ENCODE measurements at regions not wholly inside any gene's neighbourhood (a gene's known extent, or its start where the extent isn't known, plus 50 kb on each side); places are given as distances from the start of the nearest gene placed in this dataset.
"Not testable (repeated sequence)": the region's sequence is repeated elsewhere in the genome, so short reads cannot be mapped to it uniquely, and the experiment has no call there.

GRCh38 chr4:122973465-122973864 is 51.1 kb upstream of the NUDT6 start:
- no peak for DNase-seq

GRCh38 chr4:122976111-122976510 is 53.7 kb upstream of the NUDT6 start:
- no peak for DNase-seq

- DNase-seq: no peak
Observed at GRCh38 chr4:122977103-122977502, 54.7 kb upstream of the NUDT6 start.

GRCh38 chr4:122978109-122978508 is 55.7 kb upstream of the NUDT6 start:
- DNase-seq: no peak

GRCh38 chr4:122978789-122979188 is 56.4 kb upstream of the NUDT6 start:
- DNase-seq: no peak

GRCh38 chr4:122980860-122981259 is 58.5 kb upstream of the NUDT6 start:
- DNase-seq: no peak

- no peak for DNase-seq
Observed at GRCh38 chr4:122988696-122989095, 66.3 kb upstream of the NUDT6 start.

GRCh38 chr4:122990891-122991290 is 68.5 kb upstream of the NUDT6 start:
- no peak for DNase-seq

- DNase-seq: no peak
Observed at GRCh38 chr4:122992057-122992456, 69.7 kb upstream of the NUDT6 start.

- DNase-seq: no peak
Observed at GRCh38 chr4:122992641-122993040, 70.2 kb upstream of the NUDT6 start.

GRCh38 chr4:122996350-122996749 is 74.0 kb upstream of the NUDT6 start:
- DNase-seq: no peak

GRCh38 chr4:122997463-122998101 is 75.2 kb upstream of the NUDT6 start:
- DNase-seq: no peak

GRCh38 chr4:123004079-123004478 is 81.7 kb upstream of the NUDT6 start:
- not testable (repeated sequence) for DNase-seq

GRCh38 chr4:123005126-123005525 is 82.7 kb upstream of the NUDT6 start:
- not testable (repeated sequence) for DNase-seq

GRCh38 chr4:123007679-123008078 is 85.3 kb upstream of the NUDT6 start:
- no peak for DNase-seq

- not testable (repeated sequence) for DNase-seq
Observed at GRCh38 chr4:123012416-123012815, 90.0 kb upstream of the NUDT6 start.

GRCh38 chr4:123014038-123014437 is 91.6 kb upstream of the NUDT6 start:
- DNase-seq: no peak

GRCh38 chr4:123017078-123017477 is 94.7 kb upstream of the NUDT6 start:
- no peak for DNase-seq

- DNase-seq: no peak
Observed at GRCh38 chr4:123017636-123018395, 95.4 kb upstream of the NUDT6 start.

GRCh38 chr4:123018396-123018775 is 96.0 kb upstream of the NUDT6 start:
- no peak for DNase-seq

GRCh38 chr4:123020285-123020684 is 97.9 kb upstream of the NUDT6 start:
- no peak for DNase-seq

GRCh38 chr4:123023647-123024046 is 101.2 kb upstream of the NUDT6 start:
- DNase-seq: no peak

GRCh38 chr4:123024710-123025109 is 102.3 kb upstream of the NUDT6 start:
- no peak for DNase-seq

GRCh38 chr4:123025398-123025797 is 103.0 kb upstream of the NUDT6 start:
- DNase-seq: no peak

- DNase-seq: not testable (repeated sequence)
Observed at GRCh38 chr4:123026015-123026414, 103.6 kb upstream of the NUDT6 start.
